Subcutaneous abdominal adipose tissue (tissue), 5 donors: ENCODE measurements at regions not wholly inside any gene's neighbourhood (a gene's known extent, or its start where the extent isn't known, plus 50 kb on each side); places are given as distances from the start of the nearest gene placed in this dataset.

Experiments
- H3K27ac ChIP-seq: one replicate; pipeline ENCODE4 v1.7.0; 2013; ENCODE audit warnings: low read depth, mild to moderate bottlenecking, inconsistent platforms, low read length, moderate library complexity
- H3K27me3 ChIP-seq, 5 donors: one replicate each; pipeline ENCODE4 v1.7.0; 2013; ENCODE audit warnings: low read length in 5 of 5, inconsistent platforms in 1 of 5; ENCODE audit not compliant: control insufficient read depth in 5 of 5, insufficient read depth in 4 of 5
- H3K36me3 ChIP-seq, 5 donors: one replicate each; pipeline ENCODE4 v1.7.0; 2013; ENCODE audit warnings: low read length in 5 of 5; ENCODE audit not compliant: control insufficient read depth in 5 of 5, insufficient read depth in 5 of 5
- H3K4me1 ChIP-seq, 5 donors: one replicate each; pipeline ENCODE4 v1.7.0; 2013; ENCODE audit warnings: low read length in 5 of 5, mild to moderate bottlenecking in 3 of 5, moderate library complexity in 1 of 5; ENCODE audit not compliant: control insufficient read depth in 5 of 5, insufficient read depth in 5 of 5
- H3K4me3 ChIP-seq, 5 donors: one replicate each; pipeline ENCODE4 v1.7.0; 2013; ENCODE audit warnings: low read length in 5 of 5, low read depth in 1 of 5
- H3K9ac ChIP-seq, 5 donors: one replicate each; pipeline ENCODE4 v1.7.0; 2013; ENCODE audit warnings: low read length in 5 of 5, mild to moderate bottlenecking in 4 of 5, moderate library complexity in 3 of 5
- H3K9me3 ChIP-seq, 5 donors: one replicate each; pipeline ENCODE4 v1.7.0; 2013; ENCODE audit warnings: low read length in 5 of 5; ENCODE audit not compliant: control insufficient read depth in 5 of 5
- donor health status: healthy.
- donor health status: healthy.
- donor health status: healthy.
- donor health status: healthy.
- donor health status: healthy.

GRCh38 chr3:42013691-42014457 lies 52.0 kb upstream of the ULK4 start:
- no peaks in the 10 kb centered on the region for H3K9me3 ChIP-seq
- no peaks in the 10 kb centered on the region for H3K27me3 ChIP-seq
- H3K4me1 ChIP-seq: peaks cover 5 to 46% (median 34%) of the 10 kb centered on the region in 5 donors
- peak overlapping the region; percentile 64 for H3K27ac ChIP-seq
- H3K4me3 ChIP-seq: peak overlapping the region; percentile 82 to 95 (median 87)
- H3K9ac ChIP-seq: peak overlapping the region; percentile 30 to 92 (median 84)
- no peaks in the 10 kb centered on the region for H3K36me3 ChIP-seq

GRCh38 chr3:42012935-42013690 lies 51.2 kb upstream of the ULK4 start:
- Histone ChIP-seq H3K4me1 (peaks cover 5 to 41% (median 34%) of the 10 kb centered on the region in 5 donors), H3K27ac (peak overlapping the region; percentile 85), H3K9ac (peak overlapping the region in 4 of 5 donors; percentile 68 to 84 (median 73)), H3K9me3 (no peaks in the 10 kb centered on the region), H3K4me3 (peak overlapping the region; percentile 58 to 92 (median 73)), H3K27me3 (no peaks in the 10 kb centered on the region), H3K36me3 (no peaks in the 10 kb centered on the region)

- Histone ChIP-seq H3K27me3 (no peaks in the 10 kb centered on the region), H3K27ac (peak overlapping the region; percentile 85), H3K9me3 (no peaks in the 10 kb centered on the region), H3K9ac (peak overlapping the region in 1 of 5 donors; percentile 68), H3K4me1 (peaks cover 5 to 41% (median 33%) of the 10 kb centered on the region in 5 donors), H3K36me3 (no peaks in the 10 kb centered on the region), H3K4me3 (peak overlapping the region in 3 of 5 donors; percentile 58 to 92 (median 77))
Observed at GRCh38 chr3:42012383-42012934, 50.6 kb upstream of the ULK4 start.
